ENCODE measurements at regions not wholly inside any gene's neighbourhood (a gene's known extent, or its start where the extent isn't known, plus 50 kb on each side); places are given as distances from the start of the nearest gene placed in this dataset.

GRCh38 chr18:71131918-71132317 lies 843.1 kb downstream of the SOCS6 start:
- TF ChIP-seq BHLHE40 (IDR thresholded peaks at IDR 0.05; ENCODE audit: borderline replicate concordance), result no peak
- no peak for TF ChIP-seq NFRKB (IDR thresholded peaks at IDR 0.05)
- no peak for TF ChIP-seq LEF1 (IDR thresholded peaks at IDR 0.05; ENCODE audit: borderline replicate concordance)
- no peak for TF ChIP-seq TARDBP (IDR thresholded peaks at IDR 0.05)
- TF ChIP-seq, protein P1, sequence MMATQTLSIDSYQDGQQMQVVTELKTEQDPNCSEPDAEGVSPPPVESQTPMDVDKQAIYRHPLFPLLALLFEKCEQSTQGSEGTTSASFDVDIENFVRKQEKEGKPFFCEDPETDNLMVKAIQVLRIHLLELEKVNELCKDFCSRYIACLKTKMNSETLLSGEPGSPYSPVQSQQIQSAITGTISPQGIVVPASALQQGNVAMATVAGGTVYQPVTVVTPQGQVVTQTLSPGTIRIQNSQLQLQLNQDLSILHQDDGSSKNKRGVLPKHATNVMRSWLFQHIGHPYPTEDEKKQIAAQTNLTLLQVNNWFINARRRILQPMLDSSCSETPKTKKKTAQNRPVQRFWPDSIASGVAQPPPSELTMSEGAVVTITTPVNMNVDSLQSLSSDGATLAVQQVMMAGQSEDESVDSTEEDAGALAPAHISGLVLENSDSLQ (IDR thresholded peaks at IDR 0.05), result no peak
